Non-pigmented ciliary epithelial cell (primary cell): ENCODE measurements at regions not wholly inside any gene's neighbourhood (a gene's known extent, or its start where the extent isn't known, plus 50 kb on each side); places are given as distances from the start of the nearest gene placed in this dataset.
"Not testable (repeated sequence)": the region's sequence is repeated elsewhere in the genome, so short reads cannot be mapped to it uniquely, and the experiment has no call there.

Source experiments
- DNase-seq: peaks from one replicate; pipeline ENCODE4 v3.0.0-alpha.2; 2010; ENCODE audit warnings: low read depth

DNA sequence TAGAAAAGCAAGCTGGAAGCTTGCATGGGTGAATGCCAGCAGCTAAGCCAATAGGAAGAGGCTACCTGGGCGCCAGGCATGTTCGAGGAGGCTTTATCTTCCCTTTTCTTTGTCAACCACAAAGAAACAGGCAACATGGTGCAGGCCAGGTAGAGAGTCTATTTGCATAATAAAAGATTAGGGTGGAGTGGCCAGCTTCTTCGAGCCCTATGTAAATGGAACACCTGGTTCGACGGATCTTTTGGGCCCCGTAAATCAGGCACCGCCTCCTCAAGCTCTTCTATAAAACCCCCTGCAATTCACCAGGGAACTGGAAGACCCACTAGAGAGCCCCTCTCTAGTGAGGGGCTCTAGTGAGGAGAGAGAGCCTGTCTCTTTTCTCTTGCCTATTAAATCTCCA lies 1106.2 kb upstream of the CELF2 start:
- DNase-seq, result no peak

DNA sequence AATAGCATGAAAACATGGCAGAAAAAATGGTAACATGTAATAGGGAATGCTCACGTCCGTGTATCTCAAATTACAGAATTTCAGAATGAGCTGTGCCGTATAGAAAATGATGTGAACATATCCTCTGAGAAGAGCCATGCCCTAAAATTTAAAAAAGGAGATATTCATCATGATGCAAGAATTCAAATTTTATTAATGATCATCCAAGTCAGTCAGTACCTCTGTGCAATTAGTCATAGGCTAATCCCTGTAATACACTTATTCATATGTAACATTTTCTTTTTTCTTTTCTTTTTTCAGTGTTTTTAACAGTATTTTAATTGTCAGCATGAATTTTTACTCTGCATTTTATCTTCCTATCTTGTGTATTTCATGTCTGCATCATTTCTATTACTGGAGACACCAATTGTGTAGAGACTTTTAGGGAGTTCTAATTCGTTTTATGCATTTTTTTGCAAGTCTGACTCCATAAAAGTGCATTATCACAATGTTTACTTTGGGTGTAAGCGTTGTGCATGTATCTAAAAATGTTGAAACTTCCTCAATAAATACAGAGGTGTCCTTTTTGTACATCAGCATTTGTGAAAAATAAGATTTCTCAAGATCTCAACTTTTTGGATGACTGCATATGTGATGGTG lies 1103.7 kb upstream of the CELF2 start:
- DNase-seq, result no peak

DNA sequence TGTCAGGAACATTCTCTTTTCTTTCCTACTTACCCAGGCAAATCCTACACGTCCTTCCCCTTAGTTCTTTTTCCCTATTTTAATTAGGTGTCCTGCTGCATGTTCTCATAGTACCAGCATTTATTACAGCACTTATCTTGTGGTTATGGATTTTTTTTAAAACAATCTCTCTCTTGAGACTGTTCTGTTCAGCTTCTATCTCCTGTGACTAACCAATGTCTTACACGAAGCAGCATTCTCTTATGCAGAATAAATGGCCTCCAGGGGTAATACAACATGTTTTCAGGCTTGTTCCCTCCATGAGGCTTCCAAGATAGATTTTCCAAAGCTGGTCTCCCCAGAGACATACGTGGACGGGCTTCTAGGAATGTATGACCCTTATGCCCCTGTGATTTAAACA lies 1096.1 kb upstream of the CELF2 start:
- DNase-seq, result no peak

DNA sequence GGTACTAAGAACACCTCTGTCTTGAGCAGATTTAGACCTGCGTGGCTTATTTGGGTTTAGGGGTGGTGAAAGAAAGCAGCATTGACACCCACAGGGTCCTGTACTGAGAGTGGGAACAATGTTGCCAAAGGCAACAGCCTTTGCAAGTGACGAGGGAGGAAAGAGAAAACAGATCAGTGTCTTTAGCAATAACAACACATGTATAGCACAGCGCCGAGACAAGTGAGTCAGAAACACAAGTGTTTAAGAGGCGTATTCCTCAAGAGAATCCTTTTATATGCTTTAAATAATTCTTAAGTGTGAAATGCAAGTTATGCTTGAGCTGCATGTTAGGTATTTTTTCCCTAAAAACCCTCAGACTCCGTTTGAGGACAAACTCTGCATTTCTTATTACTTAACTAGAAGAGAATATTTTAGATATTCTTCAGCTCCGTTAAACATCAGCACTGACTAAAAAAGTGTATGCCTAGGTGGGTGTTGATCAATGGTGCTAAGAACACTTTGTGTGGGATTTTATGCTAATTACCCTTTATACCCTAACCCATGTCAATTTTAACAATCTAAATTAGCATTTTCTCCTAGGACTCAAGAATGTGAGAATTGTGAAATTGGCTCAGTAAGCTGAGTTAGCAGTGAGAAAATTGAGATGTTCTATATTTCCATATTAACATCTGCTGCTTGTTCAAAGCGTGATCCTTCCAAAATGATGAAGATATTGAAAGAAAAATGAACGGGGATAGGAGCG lies 1095.4 kb upstream of the CELF2 start:
- no peak for DNase-seq

DNA sequence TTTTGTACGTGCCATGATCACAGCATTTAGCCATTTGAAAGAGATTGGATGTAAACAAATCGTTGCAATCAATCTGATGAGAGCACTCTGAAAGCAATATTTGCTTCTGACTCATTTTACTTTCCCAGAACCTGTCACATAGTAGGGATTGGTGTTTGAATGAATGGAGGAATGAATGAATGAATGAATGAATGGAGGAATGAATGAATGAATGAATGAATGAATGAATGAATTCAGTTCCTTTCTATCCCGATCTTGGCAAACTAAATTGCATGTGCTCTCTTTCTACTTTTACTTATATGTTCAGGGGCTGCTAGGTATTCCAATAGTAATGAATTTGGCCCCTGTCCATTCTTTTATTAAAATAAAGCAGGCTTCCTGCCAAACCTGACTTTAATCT lies 1091.7 kb upstream of the CELF2 start:
- DNase-seq, result no peak

DNA sequence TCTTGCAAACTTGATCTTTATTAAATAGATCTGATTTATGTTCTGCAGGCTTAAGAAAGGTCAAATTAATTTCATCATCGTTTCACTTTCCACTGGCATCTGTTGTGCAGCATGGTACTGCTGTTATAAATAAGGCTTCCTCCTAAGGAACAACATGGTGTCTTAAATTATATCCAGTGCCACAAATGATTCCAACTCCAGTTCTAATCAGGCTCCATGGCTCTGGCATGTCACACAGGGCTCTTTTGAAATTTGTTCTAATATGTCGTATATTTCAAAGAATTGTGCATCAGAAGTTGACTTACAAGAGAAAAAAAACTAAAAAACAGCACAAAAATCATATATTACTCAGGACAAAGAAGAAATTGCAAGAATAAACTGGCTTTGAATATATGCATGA lies 1090.8 kb upstream of the CELF2 start:
- DNase-seq, result no peak

DNA sequence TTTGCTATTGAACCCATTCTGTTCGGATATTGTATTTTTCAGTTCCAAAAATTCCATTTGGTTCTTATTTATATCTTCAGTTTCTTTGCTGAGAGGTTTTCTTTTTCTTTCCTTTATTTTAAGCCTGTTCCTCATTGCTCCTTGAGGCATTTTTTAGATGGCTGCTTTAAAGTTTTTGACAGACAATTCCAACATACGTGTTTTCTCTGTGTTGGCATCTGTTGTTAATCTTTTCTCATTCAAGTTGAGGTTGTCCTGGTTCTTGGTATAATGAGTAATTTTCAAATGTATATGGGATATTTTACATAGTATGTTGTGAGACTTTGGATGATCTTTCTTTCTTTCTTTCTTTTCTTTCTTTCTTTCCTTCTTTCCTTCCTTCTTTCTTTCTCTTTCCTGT lies 1078.0 kb upstream of the CELF2 start:
- DNase-seq, result no peak

DNA sequence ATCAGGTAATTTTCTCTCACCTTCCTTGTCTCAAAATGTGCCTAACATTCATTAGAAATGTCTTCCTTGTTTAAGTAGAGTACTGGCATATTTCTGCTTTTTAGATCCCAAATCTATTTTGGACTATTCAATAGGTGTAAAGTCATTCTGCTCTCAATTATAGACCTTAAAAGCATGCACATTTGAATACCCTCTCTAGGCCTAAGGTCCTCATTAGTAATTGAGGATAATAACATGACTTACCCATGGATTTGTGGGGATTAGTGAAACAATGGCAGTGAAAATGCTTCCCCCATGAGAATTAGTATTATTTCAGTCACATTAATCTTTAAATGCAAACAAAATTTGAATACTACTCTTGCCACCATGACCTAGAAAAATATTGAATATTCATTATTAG lies 1073.0 kb upstream of the CELF2 start:
- no peak for DNase-seq

DNA sequence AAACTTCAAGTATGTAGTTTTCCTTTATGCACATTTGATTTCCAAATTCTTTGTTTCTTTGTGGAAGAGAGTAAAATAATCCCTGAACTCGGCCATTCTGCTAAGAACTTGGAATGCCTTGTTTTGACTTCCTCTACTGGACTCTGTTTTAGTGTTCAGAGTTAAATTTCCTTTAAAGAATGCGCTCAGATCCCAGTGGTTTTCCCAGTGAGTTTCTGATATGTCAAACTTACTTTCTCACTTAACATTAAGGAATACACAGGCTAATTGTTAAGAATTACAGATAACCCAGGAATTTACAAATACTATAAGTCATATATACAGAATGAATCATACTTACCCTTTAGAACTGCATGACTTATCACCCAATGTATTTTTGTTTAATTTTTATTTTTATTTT lies 1067.6 kb upstream of the CELF2 start:
- no peak for DNase-seq

DNA sequence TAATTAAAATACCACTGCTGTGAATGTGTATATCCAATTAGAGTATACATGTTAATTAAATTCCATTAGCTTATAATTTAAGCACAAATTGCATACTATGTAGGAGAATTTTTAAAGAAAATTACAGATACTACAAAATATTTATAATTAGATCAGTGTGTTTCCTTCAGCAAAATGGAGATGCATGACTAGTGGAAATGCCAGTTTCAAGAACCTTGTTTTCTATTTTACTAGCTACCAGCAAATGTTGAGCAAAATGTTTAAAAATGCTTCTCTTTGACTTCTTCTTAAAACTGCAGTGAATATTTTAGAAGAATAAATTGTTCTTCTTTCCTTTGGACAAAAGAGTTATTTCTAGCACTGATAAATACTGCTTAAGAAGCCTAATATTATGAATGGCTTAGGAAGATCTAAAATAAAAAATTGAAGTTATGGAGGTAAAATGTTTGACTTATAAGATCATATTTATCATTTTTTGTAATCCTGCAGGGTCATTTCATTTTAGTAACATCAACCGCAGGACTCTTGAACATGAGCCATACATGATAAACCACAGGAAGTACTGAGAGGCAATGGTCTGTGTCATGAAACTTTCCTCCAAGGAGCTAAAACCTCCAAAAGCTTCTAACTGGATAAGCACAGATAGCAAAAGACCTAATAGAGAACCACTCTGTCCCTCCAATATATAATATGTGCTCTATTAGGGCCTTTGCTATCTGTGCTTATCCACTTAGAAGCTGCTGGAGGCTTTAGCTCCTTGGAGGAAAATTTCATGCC lies 1066.0 kb upstream of the CELF2 start:
- DNase-seq, result peak; percentile 75

DNA sequence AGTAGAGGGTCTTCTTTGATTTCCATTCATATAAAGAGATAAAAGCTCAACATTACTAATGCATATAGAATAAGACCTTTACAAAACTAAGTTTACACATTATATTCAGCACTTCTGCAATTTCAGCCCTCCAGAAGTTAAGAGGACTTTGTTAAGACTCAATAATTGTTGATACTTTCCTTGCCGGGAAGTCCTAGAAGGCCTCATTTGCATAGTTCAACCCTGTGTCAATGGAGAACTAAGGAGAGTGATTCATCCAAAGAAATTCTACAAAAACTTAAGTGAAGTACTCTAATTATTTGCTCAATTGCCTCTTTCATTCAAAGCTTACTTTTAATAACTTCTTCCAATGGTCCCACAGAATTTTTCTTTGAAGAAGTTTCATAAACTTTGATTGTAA lies 1060.3 kb upstream of the CELF2 start:
- no peak for DNase-seq

DNA sequence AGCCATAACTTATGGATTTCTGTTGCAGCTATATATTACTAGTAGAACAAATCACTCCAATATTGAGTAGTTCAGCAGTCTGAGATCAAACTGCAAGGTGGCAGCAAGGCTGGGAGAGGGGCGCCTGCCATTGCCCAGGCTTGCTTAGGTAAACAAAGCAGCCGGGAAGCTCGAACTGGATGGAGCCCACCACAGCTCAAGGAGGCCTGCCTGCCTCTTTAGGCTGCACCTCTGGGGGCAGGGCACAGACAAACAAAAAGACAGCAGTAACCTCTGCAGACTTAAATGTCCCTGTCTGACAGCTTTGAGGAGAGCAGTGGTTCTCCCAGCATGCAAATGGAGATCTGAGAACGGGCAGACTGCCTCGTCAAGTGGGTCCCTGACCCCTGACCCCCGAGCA lies 1059.8 kb upstream of the CELF2 start:
- not testable (repeated sequence) for DNase-seq

DNA sequence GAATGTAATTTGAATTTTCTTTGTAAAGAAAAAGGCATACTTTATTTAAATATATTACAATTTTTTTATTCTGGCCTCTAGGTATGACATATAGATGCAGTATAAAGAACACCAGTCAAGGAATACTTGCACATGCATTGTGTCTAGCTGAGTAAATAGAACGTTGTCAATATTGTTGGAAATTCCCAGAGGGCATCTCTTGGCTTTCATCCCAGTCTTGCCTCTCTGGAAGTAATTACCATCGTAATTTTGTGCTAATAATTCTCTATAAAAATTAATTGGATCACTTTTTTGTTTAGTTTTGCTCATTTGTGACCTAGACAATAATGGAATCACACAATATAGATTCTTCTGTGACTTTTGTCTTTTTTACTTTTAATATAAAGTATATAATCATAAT lies 1052.3 kb upstream of the CELF2 start:
- DNase-seq, result no peak

DNA sequence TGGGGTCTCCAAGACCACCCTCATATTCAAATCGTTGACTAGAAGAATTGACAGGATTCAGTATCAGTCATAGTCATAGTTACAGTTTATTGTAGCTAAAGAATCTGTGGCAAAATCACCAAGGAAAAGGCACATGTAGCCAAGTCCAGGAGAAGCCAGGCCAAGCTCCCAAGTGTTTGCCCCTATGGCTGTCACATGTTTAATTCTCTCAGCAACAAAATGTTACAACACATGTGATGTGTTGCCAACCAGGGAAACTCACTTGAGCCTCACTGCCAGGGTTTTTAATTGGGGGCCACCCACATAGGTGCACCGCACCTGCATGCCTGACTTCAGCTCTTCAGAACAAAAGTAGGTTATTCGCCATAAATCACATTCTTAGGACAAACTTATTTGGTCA lies 1030.9 kb upstream of the CELF2 start:
- DNase-seq, result no peak

DNA sequence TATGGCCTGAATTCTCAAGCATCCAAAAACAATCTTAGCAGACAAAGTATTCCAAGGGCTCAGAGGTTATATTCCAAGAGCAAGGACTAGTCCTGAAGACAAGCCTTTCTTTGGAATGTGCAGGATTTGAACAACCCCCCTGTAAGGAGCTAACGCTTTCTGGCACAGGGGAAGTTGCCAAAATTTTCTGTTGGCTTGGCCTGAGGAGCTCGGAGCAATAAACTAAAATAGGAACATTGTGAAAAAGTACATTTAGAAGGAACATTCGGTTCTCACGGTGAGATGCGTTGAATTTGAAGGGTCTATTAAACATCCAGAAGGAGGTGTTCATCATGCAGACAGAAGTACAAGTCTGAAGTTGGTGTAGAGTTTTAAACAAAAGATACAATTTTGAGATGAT lies 1030.5 kb upstream of the CELF2 start:
- no peak for DNase-seq

DNA sequence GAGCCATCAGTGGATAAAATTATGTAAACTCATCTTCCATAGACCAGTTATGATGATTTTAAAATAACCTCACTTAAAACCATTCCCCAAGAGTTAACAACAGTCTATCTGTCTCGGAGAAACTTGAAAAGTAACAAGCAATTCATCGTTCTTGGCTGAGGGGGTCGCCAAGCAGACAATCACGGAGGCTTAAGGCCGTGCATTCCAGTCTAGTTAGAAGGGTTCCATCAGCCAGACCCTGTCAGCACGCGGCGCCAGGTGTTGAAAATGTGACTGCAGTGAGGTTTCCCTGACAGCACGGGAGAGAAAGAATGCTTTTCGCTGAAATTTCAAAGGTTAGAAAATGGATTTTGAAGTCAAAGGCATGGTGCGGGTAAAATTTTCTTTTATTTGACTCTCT lies 1025.0 kb upstream of the CELF2 start:
- DNase-seq, result no peak

DNA sequence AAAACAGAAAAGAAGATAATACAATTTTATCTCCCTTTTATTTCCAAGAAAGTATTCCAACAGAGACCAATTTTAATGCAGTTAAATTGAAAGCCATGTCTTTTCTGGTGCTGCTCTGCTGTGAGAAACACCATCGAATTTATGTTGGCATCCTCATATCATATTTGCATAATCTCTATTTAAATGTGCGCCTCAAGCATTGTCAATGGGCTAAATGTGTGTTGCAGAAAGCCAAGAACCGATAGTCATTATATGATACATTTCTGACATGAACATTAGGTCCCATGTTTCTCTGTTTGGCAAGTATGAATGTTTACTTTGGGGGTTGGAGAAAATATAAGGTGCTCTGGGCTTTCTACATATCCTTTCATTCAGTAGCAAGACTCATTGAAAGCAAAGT lies 1023.5 kb upstream of the CELF2 start:
- DNase-seq, result no peak

DNA sequence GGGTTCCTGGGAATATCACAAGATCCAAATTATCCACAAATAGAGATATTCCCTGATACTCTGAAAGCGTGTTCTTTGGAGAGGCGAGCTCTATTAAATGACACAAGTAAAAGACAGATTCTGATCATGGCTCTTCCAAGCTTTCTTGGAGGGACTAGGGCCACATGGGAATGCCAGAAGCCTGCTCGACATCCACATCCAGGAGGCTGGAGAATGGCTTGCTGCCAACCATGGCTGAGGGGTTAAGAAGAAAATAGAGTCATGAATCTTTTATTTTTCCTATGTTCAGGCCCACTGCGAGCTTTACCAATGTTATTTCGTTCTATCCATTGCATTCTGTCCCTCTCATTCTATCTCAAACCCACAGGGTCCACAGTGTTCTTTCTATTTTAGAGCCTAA lies 1018.0 kb upstream of the CELF2 start:
- no peak for DNase-seq

DNA sequence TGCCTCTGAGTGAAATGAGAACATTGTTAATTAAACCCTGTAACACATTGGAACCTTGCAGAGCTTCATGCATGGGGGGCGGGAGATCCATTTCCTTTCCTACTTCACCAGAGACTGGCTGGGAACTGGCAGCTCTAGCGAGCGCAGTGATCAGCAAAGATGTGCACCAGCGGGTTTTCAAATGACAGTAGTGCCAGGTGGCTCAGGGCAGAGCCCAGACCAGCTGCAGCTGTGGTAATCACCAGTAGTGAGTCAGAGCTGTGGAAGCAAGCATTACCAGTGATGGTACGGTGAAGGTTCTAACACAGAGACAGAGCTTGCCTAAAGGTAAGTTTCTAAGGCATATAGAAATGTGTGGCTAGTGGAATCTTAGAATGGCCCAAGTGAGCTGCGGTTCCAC lies 1009.7 kb upstream of the CELF2 start:
- no peak for DNase-seq

DNA sequence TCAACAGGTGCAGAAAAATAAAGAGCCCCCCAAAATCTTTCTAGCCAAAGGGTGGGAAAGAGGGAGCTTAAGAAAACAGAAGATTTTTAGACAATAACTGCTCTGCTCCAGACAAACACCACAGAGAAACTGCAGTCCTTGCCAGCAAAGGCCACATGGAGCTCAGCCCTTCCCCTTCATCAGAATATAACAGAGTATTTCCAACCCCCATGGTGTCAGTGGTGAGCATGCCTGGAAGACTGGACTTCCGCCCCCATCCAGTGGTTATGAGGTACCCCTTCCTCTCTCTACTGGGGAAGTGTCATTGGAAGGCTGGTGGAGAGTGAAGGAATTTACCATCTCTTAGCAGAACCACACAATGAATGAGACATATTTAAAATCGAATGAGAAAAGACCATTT lies 1007.3 kb upstream of the CELF2 start:
- no peak for DNase-seq

DNA sequence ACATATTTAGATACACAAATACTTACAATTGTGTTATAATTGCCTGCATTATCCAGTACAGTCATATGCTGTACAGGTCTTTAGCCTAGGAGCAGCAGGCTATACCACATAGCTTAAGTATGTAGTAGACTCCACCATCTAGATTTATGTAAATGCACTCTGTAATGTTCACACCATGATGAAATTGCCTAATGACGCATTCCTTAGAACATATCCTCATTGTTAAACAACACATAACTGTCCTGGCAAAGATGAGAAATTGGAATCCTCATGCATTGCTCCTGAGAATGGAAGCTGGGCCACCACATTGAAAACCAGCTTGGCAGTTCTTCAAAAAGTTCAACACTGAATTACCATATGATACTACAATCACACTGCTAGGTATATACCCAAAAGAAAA lies 1002.8 kb upstream of the CELF2 start:
- no peak for DNase-seq

DNA sequence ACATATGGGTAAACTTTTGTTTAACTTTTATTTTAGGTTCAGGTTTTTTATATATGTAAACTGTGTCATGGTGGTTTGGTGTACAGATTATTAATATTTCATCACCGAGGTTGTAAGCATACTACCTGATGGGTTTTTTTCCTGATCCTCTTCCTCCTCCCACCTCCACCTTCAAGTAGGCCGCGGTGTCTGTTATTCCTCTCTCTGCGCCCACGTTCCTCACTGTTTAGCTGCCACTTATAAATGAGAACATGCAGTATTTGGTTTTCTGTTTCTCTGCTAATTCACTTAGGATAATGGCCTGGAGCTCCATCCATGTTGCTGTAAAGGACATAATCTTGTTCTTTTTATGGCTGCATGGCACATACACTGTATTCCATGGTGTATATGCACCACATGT lies 1000.0 kb upstream of the CELF2 start:
- no peak for DNase-seq

DNA sequence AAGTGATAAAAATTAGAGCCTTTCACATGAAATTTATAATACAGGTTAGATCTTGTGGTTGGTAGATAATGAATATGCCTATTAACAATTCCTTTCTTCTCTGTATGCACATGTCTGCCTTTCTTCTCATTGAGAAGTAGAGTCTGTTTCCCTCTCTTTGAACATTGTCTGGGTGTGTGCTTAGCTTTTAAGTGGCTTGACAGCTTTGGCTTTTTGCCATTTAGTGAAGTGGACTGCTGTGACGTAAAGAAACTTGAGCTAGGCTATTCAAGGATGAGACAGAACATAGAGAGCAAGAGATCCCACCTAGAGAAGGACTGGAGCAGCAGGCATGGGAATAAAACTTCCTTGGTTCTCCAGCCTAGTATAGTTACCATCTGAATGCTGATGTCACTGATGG lies 996.7 kb upstream of the CELF2 start:
- DNase-seq, result no peak
